HG03575 (cell line): ENCODE measurements at regions not wholly inside any gene's neighbourhood (a gene's known extent, or its start where the extent isn't known, plus 50 kb on each side); places are given as distances from the start of the nearest gene placed in this dataset.

Experiments
- ATAC-seq: cut with Tn5 transposase; IDR thresholded peaks from one replicate; pipeline ENCODE4 v1.9.1; 2021; ENCODE audit not compliant: unreplicated experiment, insufficient number of reproducible peaks, low FRiP score; ENCODE audit errors: extremely low read depth

DNA sequence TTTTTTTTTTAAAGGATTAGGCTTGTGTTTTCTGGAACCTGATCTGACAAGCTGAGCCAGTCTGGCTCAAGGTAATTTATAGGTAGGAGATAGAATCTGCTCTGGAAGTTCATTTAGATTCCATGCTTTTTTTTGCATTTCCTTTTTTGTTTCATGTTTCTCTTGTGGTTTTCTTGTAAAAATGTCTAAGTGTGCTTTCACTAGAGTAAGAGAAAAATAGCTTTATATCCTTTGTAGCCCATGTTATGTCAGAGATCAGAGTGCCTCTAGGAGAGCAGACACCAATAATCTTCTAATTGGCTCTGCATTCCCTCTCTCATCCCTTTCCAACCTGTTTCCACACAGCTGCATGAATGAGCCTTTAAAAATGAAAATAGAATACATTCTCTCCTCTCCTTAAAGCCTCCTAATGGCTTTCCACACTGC lies 389.8 kb upstream of the KCNMB2 start:
- no peak for ATAC-seq

- ATAC-seq: no peak
Measured at GRCh38 chr3:178147001-178147400, 389.2 kb upstream of the KCNMB2 start.

- ATAC-seq: no peak
Measured at GRCh38 chr3:178152031-178152806, 384.0 kb upstream of the KCNMB2 start.

DNA sequence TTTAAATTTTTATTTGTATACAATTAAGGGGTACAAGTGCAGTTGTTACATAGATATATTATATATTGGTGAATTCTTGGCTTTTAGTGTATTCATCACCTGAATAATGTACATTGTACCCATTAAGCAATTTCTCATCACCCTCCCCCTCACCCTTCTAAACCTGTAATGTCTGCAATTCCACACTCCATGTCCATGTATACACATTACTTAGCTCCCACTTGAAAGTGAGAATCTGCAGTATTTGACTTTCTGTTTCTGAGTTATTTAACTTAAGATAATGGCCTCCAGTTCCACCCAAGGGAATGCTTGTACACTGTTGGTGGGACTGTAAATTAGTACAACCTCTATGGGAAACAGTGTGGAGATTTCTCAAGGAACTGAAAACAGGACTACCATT lies 383.2 kb upstream of the KCNMB2 start:
- no peak for ATAC-seq

GRCh38 chr3:178155521-178155920 lies 380.7 kb upstream of the KCNMB2 start:
- no peak for ATAC-seq

DNA sequence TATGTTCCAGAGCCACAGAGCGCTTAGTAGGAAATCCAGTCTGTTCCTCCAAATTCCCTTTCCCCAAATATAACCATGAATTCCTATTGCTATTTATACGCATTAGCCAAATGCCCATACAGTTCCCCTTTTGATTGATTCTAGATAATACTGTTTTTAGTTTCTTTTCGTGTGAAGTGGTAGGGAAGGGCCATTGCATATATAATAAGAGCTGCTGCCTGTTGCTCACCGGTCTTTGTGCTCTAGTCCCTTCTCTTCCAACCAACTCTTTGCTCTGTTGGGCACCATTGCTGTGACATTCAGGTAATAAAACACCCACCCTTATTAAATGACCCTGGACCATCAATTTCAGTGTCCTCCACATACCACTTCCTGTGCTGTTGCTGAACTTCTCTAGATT lies 379.9 kb upstream of the KCNMB2 start:
- ATAC-seq: no peak

- no peak for ATAC-seq
Measured at GRCh38 chr3:178159691-178160220, 376.5 kb upstream of the KCNMB2 start.

- no peak for ATAC-seq
Measured at GRCh38 chr3:178169421-178169820, 366.8 kb upstream of the KCNMB2 start.

DNA sequence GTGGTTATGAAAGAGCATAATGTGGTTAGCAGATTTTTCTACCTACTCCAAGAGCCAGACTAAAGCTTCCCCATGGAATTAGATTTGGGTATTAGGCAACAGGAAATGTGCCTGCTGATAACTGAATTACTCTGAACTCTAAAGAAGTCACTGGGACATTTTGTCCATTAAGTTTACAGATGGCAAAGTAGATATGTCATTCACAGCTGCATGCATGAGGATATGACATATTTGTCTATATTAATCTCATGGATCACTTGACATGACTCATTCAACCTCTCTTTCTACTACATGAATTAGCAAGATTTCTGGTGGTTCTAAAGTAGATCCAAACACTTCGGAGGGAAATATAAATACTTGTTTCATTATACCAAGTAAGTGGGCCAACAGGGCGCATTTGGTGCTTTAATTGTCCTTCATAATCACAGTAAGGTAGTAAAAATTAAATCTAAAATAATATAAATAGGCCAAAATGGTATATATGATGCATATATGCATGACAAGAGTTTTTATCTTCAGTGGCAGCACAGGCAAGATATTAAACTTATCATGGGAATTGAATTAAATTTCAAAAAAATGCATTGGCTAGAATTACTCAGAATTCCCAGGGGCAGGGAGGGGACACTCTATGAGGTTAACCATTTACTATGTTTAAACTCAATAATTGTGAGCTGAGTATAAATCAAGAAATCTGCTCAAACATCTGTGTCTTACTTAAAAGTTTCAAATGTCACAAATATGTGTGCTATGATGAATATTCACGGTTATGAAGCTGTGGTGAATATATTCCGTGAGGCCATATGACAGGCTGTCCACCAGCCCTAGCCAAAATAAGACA lies 365.3 kb upstream of the KCNMB2 start:
- ATAC-seq: no peak

DNA sequence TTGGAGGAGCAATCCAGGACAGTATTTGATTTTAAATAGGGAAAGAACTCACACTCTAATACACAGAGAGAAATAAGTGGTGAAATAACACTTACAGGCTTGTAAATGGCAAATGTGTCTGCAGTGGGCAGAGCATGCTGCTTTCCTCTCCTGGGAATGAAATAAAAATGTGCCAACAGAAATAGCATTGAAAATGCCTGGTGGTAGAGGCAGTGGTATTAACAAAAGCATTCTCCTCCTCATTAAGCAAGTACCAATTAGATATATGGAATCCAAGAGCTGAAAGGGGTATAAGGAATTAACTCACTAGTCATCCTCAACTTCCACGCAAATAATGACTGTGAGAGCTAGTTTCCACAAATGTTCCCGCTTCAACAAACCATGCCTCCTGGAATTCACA lies 364.1 kb upstream of the KCNMB2 start:
- ATAC-seq: no peak

DNA sequence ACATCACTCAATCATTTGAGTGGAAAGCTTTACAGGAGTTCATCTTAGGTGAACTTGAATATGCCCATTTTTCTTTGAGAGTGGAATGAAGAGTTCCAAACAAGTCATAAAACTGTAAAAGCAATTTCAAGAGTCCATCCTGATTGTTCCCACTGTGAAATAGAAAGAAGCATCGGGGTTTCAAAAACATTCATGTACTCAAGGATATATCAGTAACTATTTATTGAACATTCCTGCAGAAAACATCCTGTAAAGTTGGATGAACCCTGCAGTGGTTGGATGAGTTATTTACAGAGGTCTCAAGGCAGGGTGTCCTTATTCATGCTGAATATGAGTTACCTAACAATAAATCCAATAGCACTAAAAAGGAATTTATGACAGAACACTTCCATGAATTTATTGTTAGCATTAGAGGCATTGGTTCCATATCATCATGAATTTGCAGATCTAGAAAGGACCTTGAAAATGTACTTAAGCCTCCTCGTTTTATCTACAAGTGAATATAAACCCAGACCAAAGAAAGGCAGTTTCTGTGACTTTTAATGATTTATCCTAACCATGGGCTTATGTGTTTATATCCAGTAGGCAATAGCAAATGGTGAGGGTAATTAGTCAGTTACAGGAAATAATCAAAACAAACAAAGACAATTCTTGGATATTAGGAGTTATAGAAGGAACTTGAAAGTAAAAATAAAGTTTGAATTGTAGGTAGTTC lies 361.9 kb upstream of the KCNMB2 start:
- ATAC-seq: no peak

- ATAC-seq: no peak
Measured at GRCh38 chr3:178181088-178181487, 355.1 kb upstream of the KCNMB2 start.

DNA sequence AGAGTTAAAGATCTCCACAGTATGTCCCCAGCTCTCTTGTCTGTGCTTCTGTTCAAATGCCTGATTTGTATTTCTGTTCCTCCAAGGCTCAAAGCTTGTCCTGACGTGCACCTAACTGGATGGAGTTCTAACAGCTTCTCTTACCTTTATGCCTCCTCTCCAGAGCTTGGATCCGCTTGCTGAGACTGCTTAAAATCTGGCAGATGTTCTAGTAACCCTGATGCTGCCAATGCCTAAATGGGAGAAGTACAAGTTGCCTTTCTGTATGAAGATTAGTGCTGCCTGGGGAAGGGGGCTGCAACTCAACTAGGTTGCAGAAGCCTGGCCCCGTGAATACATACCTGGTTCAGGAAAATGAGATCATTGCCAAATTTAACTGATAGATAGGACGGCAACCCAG lies 354.5 kb upstream of the KCNMB2 start:
- ATAC-seq: no peak

DNA sequence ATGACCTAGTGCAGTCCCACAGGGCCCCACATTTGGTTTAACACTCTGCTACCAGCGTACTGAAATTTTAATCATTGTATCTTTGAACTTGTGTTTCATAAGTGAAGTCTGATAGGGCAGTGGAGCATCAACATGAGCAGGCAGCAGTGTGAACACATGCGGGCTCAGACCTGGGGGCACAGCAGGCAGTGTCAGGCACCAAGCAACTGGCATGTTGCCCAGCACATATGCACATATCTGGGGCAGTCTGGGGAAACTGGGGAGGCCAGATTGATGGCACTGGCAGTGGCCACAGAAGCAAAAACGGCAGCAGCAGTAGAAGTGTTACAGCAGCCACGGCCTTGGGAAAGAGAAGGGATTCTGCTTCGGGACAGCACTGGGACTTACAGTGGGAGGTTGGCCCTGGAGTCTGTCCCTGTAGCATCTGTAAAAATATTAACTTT lies 353.9 kb upstream of the KCNMB2 start:
- ATAC-seq: no peak

DNA sequence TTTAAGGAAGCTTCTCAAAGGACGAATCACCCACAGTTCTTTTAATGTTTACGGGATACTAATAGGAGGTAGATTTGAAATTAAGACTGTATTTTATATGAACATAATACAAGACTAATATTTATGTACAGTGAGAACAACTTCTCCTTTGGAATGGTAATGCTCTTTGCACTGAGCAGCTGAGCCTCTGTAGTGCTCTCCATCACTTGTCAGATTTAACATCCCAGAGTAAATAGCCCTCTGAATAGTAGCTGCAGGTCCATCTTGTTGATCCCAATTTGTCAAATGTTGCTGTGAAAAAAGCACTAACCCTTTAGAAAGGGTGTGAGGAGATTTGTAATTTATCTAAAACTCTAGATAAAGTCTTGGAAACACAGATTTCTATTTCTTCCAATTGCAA lies 351.4 kb upstream of the KCNMB2 start:
- no peak for ATAC-seq

DNA sequence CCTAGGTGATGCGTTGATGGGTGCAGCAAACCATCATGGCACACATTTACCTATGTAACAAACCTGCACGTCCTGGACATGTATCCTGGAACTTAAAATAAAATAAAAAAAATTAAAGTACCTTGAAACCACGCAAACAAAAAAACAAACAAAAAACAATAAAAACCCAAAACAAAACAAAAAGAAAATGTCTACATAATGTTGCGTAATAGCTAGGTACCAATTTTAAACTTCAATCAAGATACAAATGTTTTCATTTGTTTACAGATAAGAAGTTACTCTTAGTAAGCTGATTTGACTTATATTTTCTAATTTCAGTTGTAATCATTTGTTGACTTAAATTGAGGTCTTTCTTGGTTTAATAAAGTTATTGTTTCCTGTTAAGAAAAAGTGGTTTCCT lies 349.6 kb upstream of the KCNMB2 start:
- no peak for ATAC-seq

- no peak for ATAC-seq
Measured at GRCh38 chr3:178189854-178190253, 346.4 kb upstream of the KCNMB2 start.

DNA sequence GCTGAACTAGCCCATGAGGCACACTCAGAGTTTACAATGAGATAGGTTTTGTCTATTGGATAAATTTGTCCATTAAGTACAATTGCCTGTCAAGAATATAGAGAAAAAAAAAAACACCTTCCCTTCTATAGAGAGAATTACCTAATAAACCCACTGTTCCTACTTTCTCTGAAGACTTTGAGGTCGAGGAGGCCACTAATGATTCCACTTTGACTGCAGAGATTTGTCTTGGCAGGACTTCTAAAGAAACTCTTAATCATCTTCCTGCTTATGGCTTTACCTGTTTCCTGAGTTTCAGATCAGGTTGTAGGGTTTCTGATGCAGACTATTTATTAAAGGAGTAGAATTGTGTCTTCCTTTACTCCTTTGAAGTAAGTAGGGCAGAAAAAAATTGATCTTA lies 342.4 kb upstream of the KCNMB2 start:
- no peak for ATAC-seq

DNA sequence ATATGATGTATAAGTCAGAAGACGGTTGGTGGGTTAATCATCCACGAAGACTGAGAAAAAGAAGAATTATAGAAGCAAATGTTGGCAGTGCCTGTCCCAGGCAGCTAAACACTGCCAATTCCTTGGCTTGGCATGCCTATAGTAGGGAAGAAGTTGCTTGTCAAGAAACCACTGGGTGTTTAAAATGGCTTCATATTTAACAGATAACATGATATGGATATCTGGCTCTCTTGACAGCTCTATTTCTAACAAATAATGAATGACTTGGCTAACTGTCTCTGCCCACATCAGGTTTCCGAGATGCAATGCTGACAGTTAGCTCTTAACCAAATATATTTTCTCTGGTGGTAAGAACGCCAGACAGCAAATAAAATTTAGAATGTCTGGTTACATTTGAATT lies 341.7 kb upstream of the KCNMB2 start:
- no peak for ATAC-seq
